ENCODE measurements at regions not wholly inside any gene's neighbourhood (a gene's known extent, or its start where the extent isn't known, plus 50 kb on each side); places are given as distances from the start of the nearest gene placed in this dataset.

GRCh38 chr18:60200558-60200957 is 172.0 kb downstream of the MC4R start:
- WGBS, 4 donors, result 83 to 96% (median 89%) methylated on average over 2 of the region's 2 CpGs
- no peak overlapping the region for H3K4me3 ChIP-seq
- H3K4me1 ChIP-seq, result no peaks in the 10 kb centered on the region
- DNase-seq (no peak), ATAC-seq (no peak)
- H3K9me3 ChIP-seq, result no peaks in the 10 kb centered on the region
- intact Hi-C loops (cut with DNase I), result no loop called here
- no peak overlapping the region for H3K27ac ChIP-seq
- TF ChIP-seq, protein P1, sequence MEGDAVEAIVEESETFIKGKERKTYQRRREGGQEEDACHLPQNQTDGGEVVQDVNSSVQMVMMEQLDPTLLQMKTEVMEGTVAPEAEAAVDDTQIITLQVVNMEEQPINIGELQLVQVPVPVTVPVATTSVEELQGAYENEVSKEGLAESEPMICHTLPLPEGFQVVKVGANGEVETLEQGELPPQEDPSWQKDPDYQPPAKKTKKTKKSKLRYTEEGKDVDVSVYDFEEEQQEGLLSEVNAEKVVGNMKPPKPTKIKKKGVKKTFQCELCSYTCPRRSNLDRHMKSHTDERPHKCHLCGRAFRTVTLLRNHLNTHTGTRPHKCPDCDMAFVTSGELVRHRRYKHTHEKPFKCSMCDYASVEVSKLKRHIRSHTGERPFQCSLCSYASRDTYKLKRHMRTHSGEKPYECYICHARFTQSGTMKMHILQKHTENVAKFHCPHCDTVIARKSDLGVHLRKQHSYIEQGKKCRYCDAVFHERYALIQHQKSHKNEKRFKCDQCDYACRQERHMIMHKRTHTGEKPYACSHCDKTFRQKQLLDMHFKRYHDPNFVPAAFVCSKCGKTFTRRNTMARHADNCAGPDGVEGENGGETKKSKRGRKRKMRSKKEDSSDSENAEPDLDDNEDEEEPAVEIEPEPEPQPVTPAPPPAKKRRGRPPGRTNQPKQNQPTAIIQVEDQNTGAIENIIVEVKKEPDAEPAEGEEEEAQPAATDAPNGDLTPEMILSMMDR (IDR thresholded peaks at IDR 0.05), result no peak
- no peak for TF ChIP-seq POLR2A (IDR thresholded peaks at IDR 0.05)
- H3K36me3 ChIP-seq, result no peaks in the 10 kb centered on the region
- peaks cover 0 to 4% (median 0%) of the 10 kb centered on the region in 9 donors for H3K27me3 ChIP-seq

DNA sequence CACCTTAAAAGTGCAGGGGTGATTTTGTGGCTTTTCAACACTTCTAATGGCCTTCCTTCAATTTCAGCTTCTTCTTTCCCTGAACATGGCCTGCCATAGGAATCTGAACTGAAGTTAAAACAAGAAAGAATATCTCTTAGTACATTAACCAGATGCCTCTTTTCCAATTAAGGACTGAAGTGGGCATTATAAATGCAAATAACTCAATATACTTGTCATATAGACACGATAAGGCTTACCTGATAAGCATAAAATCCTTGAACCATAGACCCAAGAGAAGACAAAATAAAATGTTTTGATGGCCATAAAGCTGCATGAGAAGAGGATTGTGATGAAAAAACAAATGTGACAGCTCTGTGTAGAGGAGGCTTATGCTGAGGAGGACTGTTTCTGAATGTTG is 173.1 kb downstream of the MC4R start:
- Histone ChIP-seq H3K36me3 (no peaks in the 10 kb centered on the region), H3K4me1 (no peaks in the 10 kb centered on the region), H3K4me3 (no peak overlapping the region), H3K9me3 (no peaks in the 10 kb centered on the region), H3K27me3 (peaks cover 0 to 4% (median 0%) of the 10 kb centered on the region in 9 donors), H3K27ac (no peak overlapping the region)
- intact Hi-C loops (cut with DNase I), result loop anchor here in 1 of 10 donors (10.0 kb wide), 1 partner anchor 65 kb away; no protein-coding TSS in a partner anchor
- WGBS, 4 donors, result 56 to 61% (median 57%) methylated on average over 1 of the region's 1 CpG
- no peak for DNase-seq
- TF ChIP-seq, protein P1 (IDR thresholded peaks at IDR 0.05), result no peak
- TF ChIP-seq POLR2A (IDR thresholded peaks at IDR 0.05), result no peak
- ATAC-seq, result no peak

DNA sequence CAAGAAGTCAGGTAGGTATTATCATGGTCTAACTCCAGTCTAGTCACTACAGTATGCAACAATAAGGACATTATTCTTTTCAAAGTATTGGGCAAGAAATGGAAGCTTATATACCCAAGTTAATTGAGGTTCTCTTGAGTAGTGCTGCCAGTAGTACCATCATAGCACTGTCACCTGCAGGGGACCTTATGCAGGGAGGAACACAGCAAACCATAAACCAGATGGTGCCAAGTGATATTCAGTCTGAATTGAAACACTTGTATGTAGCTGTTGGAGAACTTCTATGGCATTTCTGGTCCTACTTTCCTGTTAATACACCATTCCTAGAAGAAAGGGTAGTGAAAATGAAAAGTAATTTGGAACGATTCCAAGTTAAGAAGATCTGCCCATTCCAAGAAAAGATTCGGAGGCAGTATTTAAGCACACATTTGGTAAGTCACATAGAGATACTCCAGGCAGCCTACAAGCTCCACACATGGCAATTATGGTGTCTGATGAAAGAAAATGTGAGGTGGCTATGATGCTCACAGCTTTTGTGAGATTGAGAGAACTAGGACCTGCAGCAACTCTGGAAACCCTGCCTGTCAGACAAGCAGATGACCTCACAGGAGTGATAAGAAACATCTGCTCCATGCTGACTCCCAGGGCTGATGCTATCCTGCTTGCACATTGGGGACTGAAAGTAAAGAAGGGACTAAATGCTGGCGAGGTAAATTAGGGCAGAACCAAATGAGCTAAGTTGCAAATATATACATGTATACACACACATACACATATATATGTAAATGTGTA is 174.7 kb downstream of the MC4R start:
- Histone ChIP-seq H3K4me3 (no peak overlapping the region), H3K27me3 (no peaks in the 10 kb centered on the region), H3K27ac (no peak overlapping the region), H3K4me1 (no peaks in the 10 kb centered on the region), H3K9me3 (no peaks in the 10 kb centered on the region), H3K36me3 (no peaks in the 10 kb centered on the region)
- intact Hi-C loops (cut with DNase I), result loop anchor here in 1 of 10 donors (10.0 kb wide), 1 partner anchor 63 kb away; no protein-coding TSS in a partner anchor
- DNase-seq, result no peak
- peak in 1 of 4 donors; percentile 36 for ATAC-seq
- 48 to 58% (median 50%) methylated on average over 3 of the region's 3 CpGs for WGBS, 4 donors
- TF ChIP-seq POLR2A (IDR thresholded peaks at IDR 0.05), result no peak
- TF ChIP-seq, protein P1 (IDR thresholded peaks at IDR 0.05), result no peak

DNA sequence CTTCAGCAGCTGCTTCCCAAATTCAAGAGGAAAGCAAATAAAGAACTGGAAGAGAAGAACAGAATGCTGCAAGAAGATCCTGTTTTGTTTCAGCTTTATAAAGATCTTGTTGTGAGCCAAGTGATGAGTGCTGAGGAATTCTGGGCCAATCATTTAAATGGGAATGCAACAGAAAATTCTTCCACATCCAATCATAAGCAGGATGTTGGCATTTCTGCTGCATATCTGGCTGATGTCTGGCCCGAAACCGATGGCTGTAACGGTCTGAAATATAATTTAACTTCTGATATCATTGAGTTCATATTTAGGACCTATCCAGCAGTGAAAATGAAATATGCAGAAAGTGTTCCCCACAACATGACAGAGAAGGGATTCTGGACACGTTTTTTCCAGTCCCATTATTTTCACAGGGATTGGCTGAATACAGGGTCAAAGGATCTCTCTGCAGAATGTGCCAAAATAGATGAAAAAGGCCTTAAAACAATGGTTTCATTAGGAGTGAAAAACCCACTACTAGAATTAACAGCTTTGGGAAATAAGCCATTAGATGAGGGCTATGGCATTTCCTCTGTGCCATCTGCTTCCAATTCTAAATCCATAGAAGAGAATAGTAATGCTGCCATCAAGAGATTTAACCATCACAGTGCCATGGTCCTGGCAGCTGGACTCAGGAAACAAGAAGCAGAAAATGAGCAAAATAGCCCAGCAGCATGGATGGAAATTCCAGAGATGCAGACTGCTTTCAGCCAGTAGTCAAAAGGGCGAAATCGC is 175.6 kb downstream of the MC4R start:
- H3K36me3 ChIP-seq, result no peaks in the 10 kb centered on the region
- intact Hi-C loops (cut with DNase I), result loop anchor here in 1 of 10 donors (10.0 kb wide), 1 partner anchor 62 kb away; no protein-coding TSS in a partner anchor
- no peaks in the 10 kb centered on the region for H3K9me3 ChIP-seq
- no peaks in the 10 kb centered on the region for H3K4me1 ChIP-seq
- H3K4me3 ChIP-seq, result no peak overlapping the region
- DNase-seq, result no peak
- TF ChIP-seq, protein P1 (IDR thresholded peaks at IDR 0.05), result no peak
- no peak for TF ChIP-seq POLR2A (IDR thresholded peaks at IDR 0.05)
- H3K27me3 ChIP-seq, result no peaks in the 10 kb centered on the region
- ATAC-seq, result no peak
- 60 to 69% (median 68%) methylated on average over 6 of the region's 6 CpGs for WGBS, 4 donors
- H3K27ac ChIP-seq, result no peak overlapping the region

Data from heart left ventricle (tissue), 16 donors.